Neural cell (in vitro differentiated cells): ENCODE measurements at regions not wholly inside any gene's neighbourhood (a gene's known extent, or its start where the extent isn't known, plus 50 kb on each side); places are given as distances from the start of the nearest gene placed in this dataset.

Experiments
- H2AFZ ChIP-seq: fragments of 200-600, 300-800 bp; sonication (generic), shearing (Covaris generic); 2 replicates; pipeline ENCODE4 v1.6.0; 2014; ENCODE audit warnings: low read depth, mild to moderate bottlenecking, antibody characterized with exemption, low read length, moderate library complexity
- H3F3A ChIP-seq: fragments of 200-600 bp; shearing (Covaris generic); 2 replicates; pipeline ENCODE4 v1.6.1; 2016; ENCODE audit warnings: mild to moderate bottlenecking, moderate library complexity, mixed read lengths, antibody characterized with exemption, low read length; ENCODE audit not compliant: insufficient read depth, poor library complexity, severe bottlenecking
- H3K27ac ChIP-seq: fragments of 200-600, 300-800 bp; sonication (generic), shearing (Covaris generic); 2 replicates; pipeline ENCODE4 v1.5.1; 2014; ENCODE audit warnings: mild to moderate bottlenecking, low read length, moderate library complexity
- H3K27me3 ChIP-seq: fragments of 300-800, 200-600 bp; sonication (generic), shearing (Covaris generic); 2 replicates; pipeline ENCODE4 v1.6.0; 2014; ENCODE audit warnings: mild to moderate bottlenecking, low read depth, low read length, moderate library complexity; ENCODE audit not compliant: insufficient read depth
- H3K36me3 ChIP-seq: fragments of 300-800, 200-600 bp; sonication (generic), shearing (Covaris generic); 2 replicates; pipeline ENCODE4 v1.5.1; 2014; ENCODE audit warnings: mild to moderate bottlenecking, antibody characterized with exemption, low read length, moderate library complexity; ENCODE audit not compliant: insufficient read depth
- H3K4me2 ChIP-seq: fragments of 300-800, 200-600 bp; sonication (generic), shearing (Covaris generic); 2 replicates; pipeline ENCODE4 v1.6.0; 2014; ENCODE audit warnings: mild to moderate bottlenecking, low read length
- H3K4me3 ChIP-seq: fragments of 300-800, 200-600 bp; sonication (generic), shearing (Covaris generic); 2 replicates; pipeline ENCODE4 v1.5.1; 2014; ENCODE audit warnings: mild to moderate bottlenecking, low read length, moderate library complexity
- H3K79me2 ChIP-seq: fragments of 200-600 bp; shearing (Covaris generic); replicated peaks from 2 replicates; pipeline ENCODE4 v1.6.0; 2014; ENCODE audit warnings: mild to moderate bottlenecking, low read length, moderate library complexity; ENCODE audit not compliant: insufficient read depth
- H3K9ac ChIP-seq: fragments of 300-800, 200-600 bp; sonication (generic), shearing (Covaris generic); 2 replicates; pipeline ENCODE4 v1.6.1; 2016; ENCODE audit warnings: mild to moderate bottlenecking, low read length, mixed read lengths
- H3K9me2 ChIP-seq: fragments of 200-600 bp; shearing (Covaris generic); 2 replicates; pipeline ENCODE4 v1.6.1; 2016; ENCODE audit warnings: mild to moderate bottlenecking, low read length, mixed read lengths; ENCODE audit not compliant: insufficient read depth
- H3K9me3 ChIP-seq: fragments of 200-600, 300-800 bp; sonication (generic), shearing (Covaris generic); 2 replicates; pipeline ENCODE4 v1.6.1; 2016; ENCODE audit warnings: mild to moderate bottlenecking, mixed run types, low read length, moderate library complexity, mixed read lengths
- H4K20me1 ChIP-seq: fragments of 200-600 bp; shearing (Covaris generic); 2 replicates; pipeline ENCODE4 v1.6.1; 2016; ENCODE audit warnings: mild to moderate bottlenecking, mixed run types; ENCODE audit not compliant: insufficient read depth
- CTCF ChIP-seq: fragments of 450-650 bp; IDR thresholded peaks from 2 replicates; pipeline ENCODE4 v1.5.1; 2014; ENCODE audit warnings: antibody characterized with exemption, mild to moderate bottlenecking, moderate library complexity; ENCODE audit not compliant: poor library complexity, severe bottlenecking
- EP300 ChIP-seq: fragments of 450-650 bp; conservative IDR thresholded peaks from 2 replicates; pipeline ENCODE4 v1.6.1; 2014; ENCODE audit warnings: antibody characterized with exemption, mild to moderate bottlenecking, moderate library complexity; ENCODE audit not compliant: poor library complexity, severe bottlenecking
- EZH2 ChIP-seq: fragments of 200-600, 300-800 bp; shearing (Covaris generic), sonication (generic); IDR thresholded peaks from 2 replicates; pipeline ENCODE4 v1.6.1; 2014; ENCODE audit warnings: antibody characterized with exemption, low read length, borderline replicate concordance, mild to moderate bottlenecking; ENCODE audit not compliant: insufficient read depth, poor library complexity, severe bottlenecking
- MXI1 ChIP-seq: fragments of 450-650 bp; conservative IDR thresholded peaks from 2 replicates; pipeline ENCODE4 v1.6.1; 2014; ENCODE audit warnings: antibody characterized with exemption, mild to moderate bottlenecking; ENCODE audit not compliant: poor library complexity, severe bottlenecking
- POLR2AphosphoS5 ChIP-seq: IDR thresholded peaks from 2 replicates; pipeline ENCODE4 v1.6.1; 2012
- RAD21 ChIP-seq: fragments of 450-650 bp; conservative IDR thresholded peaks from 2 replicates; pipeline ENCODE4 v1.6.1; 2014; ENCODE audit warnings: antibody characterized with exemption, mild to moderate bottlenecking, moderate library complexity
- REST ChIP-seq: IDR thresholded peaks from 2 replicates; pipeline ENCODE4 v1.6.1; 2012; ENCODE audit warnings: borderline replicate concordance
- SMC3 ChIP-seq: fragments of 450-650 bp; conservative IDR thresholded peaks from 2 replicates; pipeline ENCODE4 v1.6.1; 2014; ENCODE audit warnings: antibody characterized with exemption, mild to moderate bottlenecking, moderate library complexity; ENCODE audit not compliant: poor library complexity
- TAF1 ChIP-seq: IDR thresholded peaks from 2 replicates; pipeline ENCODE4 v1.6.1; 2012; ENCODE audit warnings: low read depth

GRCh38 chr18:24570716-24571115, 110.3 kb downstream of the HRH4 start:
- no peaks in the 10 kb centered on the region for H3K27me3 ChIP-seq
- no peak overlapping the region for H3K4me2 ChIP-seq
- no peak overlapping the region for H3K4me3 ChIP-seq
- no peaks in the 10 kb centered on the region for H3K79me2 ChIP-seq
- no peak overlapping the region for H3K9ac ChIP-seq
- TF ChIP-seq SMC3 (no peak), CTCF (no peak), MXI1 (no peak)
- H3K9me2 ChIP-seq: no peaks in the 10 kb centered on the region
- H2AFZ ChIP-seq: no peak overlapping the region
- H4K20me1 ChIP-seq: no peaks in the 10 kb centered on the region
- no peaks in the 10 kb centered on the region for H3K36me3 ChIP-seq
- no peaks in the 10 kb centered on the region for H3F3A ChIP-seq
- no peaks in the 10 kb centered on the region for H3K9me3 ChIP-seq
- H3K27ac ChIP-seq: no peak overlapping the region

- H3K27ac ChIP-seq: no peak overlapping the region
- no peaks in the 10 kb centered on the region for H3K36me3 ChIP-seq
- no peaks in the 10 kb centered on the region for H4K20me1 ChIP-seq
- H3K9me3 ChIP-seq: no peaks in the 10 kb centered on the region
- no peaks in the 10 kb centered on the region for H3F3A ChIP-seq
- no peaks in the 10 kb centered on the region for H3K27me3 ChIP-seq
- H3K9me2 ChIP-seq: no peaks in the 10 kb centered on the region
- H3K4me2 ChIP-seq: no peak overlapping the region
- no peaks in the 10 kb centered on the region for H3K79me2 ChIP-seq
- H2AFZ ChIP-seq: no peak overlapping the region
- no peak overlapping the region for H3K4me3 ChIP-seq
- no peak overlapping the region for H3K9ac ChIP-seq
- TF ChIP-seq CTCF: no peak
These were observed 122.3 kb downstream of the HRH4 start for GRCh38 chr18:24582771-24583170.

GRCh38 chr18:24584205-24584604, 123.8 kb downstream of the HRH4 start:
- Histone ChIP-seq H3K9ac (no peak overlapping the region), H3K36me3 (no peaks in the 10 kb centered on the region), H3K27ac (no peak overlapping the region), H3K79me2 (no peaks in the 10 kb centered on the region), H4K20me1 (no peaks in the 10 kb centered on the region), H3K27me3 (no peaks in the 10 kb centered on the region), H3F3A (no peaks in the 10 kb centered on the region), H2AFZ (no peak overlapping the region), H3K9me2 (no peaks in the 10 kb centered on the region), H3K4me2 (no peak overlapping the region), H3K9me3 (no peaks in the 10 kb centered on the region), H3K4me3 (no peak overlapping the region)
- TF ChIP-seq REST (no peak), RAD21 (no peak), EP300 (no peak), CTCF (no peak), EZH2 (no peak), POLR2AphosphoS5 (no peak), MXI1 (no peak), SMC3 (no peak), TAF1 (no peak)
